ENCODE measurements at regions not wholly inside any gene's neighbourhood (a gene's known extent, or its start where the extent isn't known, plus 50 kb on each side); places are given as distances from the start of the nearest gene placed in this dataset.
"Not testable (repeated sequence)": the region's sequence is repeated elsewhere in the genome, so short reads cannot be mapped to it uniquely, and the experiment has no call there.

DNA sequence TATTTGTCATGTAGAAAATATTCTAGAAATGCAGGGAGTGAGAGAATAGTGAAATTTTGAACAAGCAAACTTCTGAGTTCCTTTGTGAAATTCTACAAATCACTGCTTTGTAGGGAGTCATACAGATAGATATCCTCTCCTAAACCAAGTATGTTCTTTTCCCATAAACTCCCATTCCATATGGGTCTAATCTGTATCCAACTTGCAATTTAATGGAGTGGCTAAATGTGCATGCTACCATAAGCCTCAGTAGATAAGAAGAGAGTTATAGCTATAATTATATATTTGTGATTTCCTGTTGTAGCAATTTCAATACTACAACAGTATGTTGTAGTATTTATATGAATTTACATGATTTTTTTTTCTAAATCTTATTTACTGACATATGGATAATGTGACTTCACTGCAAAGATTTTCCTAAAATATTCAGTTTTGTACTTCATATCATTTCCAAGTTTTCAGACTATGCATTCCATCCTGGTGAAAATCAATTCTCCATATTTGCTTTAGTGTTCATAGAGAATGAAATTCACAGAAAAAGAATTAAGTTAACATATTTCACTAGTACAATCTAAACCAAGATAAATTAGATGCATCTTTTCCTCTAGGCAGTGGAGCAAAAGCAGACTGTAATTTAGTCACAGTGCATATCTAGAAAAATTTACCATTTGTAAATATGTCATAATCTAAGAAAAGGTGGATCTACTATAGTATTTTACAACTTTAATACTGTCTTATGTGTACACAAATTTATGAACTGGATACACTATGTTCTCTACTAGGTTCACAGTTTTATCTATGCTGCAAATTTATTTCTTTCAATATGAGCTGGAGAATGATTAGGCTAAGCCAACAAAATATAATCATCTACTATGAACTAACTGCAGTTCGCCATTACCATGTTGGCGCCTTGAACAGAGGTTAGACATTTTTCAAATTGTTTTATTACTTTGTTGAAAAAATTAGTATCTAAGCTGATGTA lies 372.9 kb upstream of the NDST3 start:
- ATAC-seq: no peak
- no peak for DNase-seq (ENCODE audit: low spot score)

- no peak for DNase-seq (ENCODE audit: low spot score)
- ATAC-seq: no peak
Observed at GRCh38 chr4:117664706-117665444, 369.4 kb upstream of the NDST3 start.

- ATAC-seq (no peak), DNase-seq (ENCODE audit: low spot score) (no peak)
Observed at GRCh38 chr4:117676153-117676552, 358.1 kb upstream of the NDST3 start.

DNA sequence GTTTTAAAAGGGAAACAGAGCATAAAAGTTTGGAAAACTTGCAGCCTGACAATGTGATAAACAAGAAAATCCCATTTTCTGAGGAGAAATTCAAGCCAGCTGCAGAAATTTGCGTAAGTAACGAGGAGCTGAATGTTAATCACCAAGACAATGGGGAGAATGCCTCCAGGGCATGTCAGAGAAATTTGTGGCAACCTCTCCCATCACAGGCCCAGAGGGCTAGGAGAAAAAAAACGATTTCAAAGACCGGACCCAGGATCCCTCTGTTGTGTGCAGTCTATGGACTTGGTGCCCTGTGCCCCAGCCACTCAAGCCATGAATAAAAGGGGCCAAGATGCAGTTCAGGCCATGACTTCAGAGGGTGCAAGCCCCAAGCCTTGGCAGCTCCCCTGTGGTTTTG lies 355.4 kb upstream of the NDST3 start:
- no peak for ATAC-seq
- DNase-seq (ENCODE audit: low spot score): no peak

- ATAC-seq (no peak), DNase-seq (ENCODE audit: low spot score) (no peak)
Observed at GRCh38 chr4:117691572-117692351, 342.5 kb upstream of the NDST3 start.

GRCh38 chr4:117692538-117692937 lies 341.7 kb upstream of the NDST3 start:
- ATAC-seq (no peak), DNase-seq (ENCODE audit: low spot score) (no peak)

DNA sequence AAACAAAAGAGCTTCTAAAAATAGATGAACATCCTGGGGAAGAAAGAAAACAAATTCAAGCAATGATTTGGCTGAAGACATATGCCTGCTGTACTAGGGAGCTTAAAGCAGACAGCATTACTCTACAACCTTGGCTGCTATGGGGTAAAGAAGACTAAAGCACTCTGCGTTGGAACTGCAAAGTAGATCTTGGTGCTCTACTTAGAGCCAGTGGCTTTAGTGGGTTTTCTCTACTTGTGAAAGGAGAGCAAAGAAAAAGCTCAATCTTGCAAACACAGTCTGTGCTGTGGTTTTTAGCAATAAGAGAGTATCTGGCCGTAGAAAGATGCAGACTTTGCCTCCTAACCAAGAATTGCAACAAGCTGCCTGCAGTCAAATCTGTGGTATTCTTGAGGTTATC lies 334.7 kb upstream of the NDST3 start:
- ATAC-seq (no peak), DNase-seq (ENCODE audit: low spot score) (no peak)

- no peak for DNase-seq (ENCODE audit: low spot score)
- ATAC-seq: no peak
Observed at GRCh38 chr4:117700111-117700892, 334.0 kb upstream of the NDST3 start.

DNA sequence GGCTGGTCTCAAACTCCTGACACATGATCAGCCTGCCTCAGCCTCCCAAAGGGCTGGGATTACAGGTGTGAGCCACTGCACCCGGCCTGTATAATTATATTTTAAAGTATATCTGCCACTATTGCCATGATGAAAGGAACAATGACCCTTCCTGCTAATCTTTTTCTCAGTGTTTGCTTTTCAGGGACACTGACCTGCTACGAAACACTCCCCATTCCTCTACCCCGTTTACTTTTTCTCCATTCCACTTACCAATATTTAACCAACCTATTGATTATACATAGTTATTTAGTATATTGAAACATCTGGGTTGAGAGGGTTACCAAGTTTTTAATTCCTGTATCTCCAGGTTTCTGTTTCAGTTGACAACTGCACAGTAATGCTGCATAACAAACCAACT lies 331.9 kb upstream of the NDST3 start:
- peak; percentile 78 for ATAC-seq
- no peak for DNase-seq (ENCODE audit: low spot score)

- ATAC-seq: no peak
- DNase-seq (ENCODE audit: low spot score): no peak
Observed at GRCh38 chr4:117704721-117705120, 329.6 kb upstream of the NDST3 start.

DNA sequence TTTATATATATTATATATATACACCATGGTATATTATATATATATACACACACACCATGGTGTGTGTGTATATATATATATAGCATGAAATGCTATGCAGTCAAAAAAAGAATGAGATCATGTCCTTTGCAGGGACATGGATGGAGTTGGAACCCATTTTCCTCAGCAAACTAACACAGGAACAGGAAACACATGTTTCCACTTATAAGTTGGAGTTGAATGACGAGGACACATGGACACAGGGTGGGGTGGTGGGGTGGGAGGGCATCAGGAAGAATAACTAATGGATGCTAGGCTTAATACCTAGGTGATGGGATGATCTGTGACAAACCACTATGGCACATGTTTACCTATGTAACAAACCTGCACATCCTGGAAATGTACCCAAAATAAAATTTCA lies 293.6 kb upstream of the NDST3 start:
- ATAC-seq (no peak), DNase-seq (ENCODE audit: low spot score) (no peak)

- not testable (repeated sequence) for DNase-seq (ENCODE audit: low spot score); ATAC-seq
Observed at GRCh38 chr4:117745379-117745778, 288.9 kb upstream of the NDST3 start.

- ATAC-seq: no peak
- no peak for DNase-seq (ENCODE audit: low spot score)
Observed at GRCh38 chr4:117755438-117755837, 278.8 kb upstream of the NDST3 start.

- peak; percentile 33 for ATAC-seq
- no peak for DNase-seq (ENCODE audit: low spot score)
Observed at GRCh38 chr4:117768610-117769009, 265.7 kb upstream of the NDST3 start.

DNA sequence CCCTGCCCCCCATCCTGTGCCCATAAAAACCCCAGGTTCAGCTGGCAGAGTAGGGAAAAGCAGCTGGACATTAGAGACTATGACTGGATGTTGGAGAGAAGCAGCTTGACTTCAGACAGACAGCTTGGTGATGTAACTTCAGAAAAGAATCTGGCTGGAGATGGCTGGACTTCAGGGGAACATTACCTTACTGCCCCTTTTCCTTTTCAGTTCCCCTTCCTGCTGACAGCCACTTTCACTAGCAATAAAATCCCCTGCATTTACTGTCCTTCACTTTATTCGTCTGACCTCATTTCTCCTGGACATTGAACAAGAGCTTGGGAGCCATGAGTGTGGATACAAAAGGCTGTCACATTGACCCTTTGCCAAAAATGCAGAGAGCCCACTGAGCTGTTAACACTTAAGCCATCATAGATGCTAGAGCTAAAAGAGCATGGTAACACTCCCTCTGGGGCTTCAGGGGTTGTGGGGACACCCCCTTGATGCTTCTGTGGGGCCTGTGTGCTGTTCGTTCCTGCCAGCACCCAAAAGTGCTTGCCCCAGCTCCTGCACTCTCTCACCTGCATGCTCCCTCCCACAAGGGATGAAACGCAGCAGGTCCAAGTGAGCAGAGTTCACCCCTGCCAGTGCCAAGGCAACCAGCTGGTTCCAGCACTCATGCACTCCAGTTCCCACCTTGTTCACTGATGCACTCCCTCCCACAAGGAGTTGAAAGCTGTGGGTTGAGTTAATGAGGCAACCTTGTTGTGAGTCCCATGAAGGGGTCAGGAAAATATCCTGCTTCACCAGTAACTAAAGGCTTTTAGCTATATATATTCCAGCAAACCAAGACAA lies 263.8 kb upstream of the NDST3 start:
- ATAC-seq: peak; percentile 91
- DNase-seq (ENCODE audit: low spot score): no peak

- ATAC-seq: no peak
Observed at GRCh38 chr4:117771647-117772337, 262.5 kb upstream of the NDST3 start.

DNA sequence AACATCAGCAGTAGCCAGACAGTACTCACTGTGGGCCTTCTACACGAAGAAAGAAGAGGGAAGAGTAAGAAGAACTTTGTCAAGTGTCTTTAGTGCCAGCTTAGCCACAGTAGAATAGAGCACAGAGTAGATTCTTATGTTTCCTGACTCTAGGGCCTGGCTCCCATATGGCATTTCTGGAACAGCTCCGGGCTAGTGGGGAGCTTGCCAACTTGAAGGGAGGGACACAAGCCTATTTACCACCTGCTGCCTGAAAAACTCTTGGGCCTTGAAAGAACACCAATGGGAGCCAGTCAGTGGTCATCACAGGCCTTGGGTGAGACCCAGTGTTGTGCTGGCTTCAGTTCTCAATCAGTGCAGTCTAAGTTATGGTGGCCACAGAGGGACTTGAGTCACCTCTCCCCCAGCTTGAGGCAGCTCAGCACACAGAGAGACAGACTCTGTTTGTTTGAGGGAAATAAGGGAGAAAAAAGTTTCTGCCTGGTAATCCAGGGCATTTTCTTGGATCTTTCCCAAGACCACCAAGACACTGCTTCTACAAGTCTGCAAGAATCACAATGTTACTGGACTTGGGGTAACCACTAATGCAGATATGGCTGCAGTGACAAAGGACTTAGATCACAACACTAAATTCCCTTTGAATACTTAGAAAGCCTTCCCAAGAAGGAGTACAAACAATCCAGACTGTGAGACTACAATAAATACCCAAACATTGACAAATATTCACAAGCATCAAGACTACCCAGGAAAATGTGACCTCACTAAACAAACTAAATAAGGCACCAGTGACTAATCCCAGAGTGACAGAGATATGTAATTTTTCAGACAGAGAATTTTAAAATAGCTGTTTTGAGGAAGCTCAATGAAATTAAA lies 261.0 kb upstream of the NDST3 start:
- no peak for ATAC-seq
- no peak for DNase-seq (ENCODE audit: low spot score)

More at GRCh38 chr4:117771647-117772337, 262.5 kb upstream of the NDST3 start:
- no peak for DNase-seq (ENCODE audit: low spot score)

- ATAC-seq: no peak
- no peak for DNase-seq (ENCODE audit: low spot score)
Observed at GRCh38 chr4:117777721-117778120, 256.6 kb upstream of the NDST3 start.
